ENCODE measurements at regions not wholly inside any gene's neighbourhood (a gene's known extent, or its start where the extent isn't known, plus 50 kb on each side); places are given as distances from the start of the nearest gene placed in this dataset.

DNA sequence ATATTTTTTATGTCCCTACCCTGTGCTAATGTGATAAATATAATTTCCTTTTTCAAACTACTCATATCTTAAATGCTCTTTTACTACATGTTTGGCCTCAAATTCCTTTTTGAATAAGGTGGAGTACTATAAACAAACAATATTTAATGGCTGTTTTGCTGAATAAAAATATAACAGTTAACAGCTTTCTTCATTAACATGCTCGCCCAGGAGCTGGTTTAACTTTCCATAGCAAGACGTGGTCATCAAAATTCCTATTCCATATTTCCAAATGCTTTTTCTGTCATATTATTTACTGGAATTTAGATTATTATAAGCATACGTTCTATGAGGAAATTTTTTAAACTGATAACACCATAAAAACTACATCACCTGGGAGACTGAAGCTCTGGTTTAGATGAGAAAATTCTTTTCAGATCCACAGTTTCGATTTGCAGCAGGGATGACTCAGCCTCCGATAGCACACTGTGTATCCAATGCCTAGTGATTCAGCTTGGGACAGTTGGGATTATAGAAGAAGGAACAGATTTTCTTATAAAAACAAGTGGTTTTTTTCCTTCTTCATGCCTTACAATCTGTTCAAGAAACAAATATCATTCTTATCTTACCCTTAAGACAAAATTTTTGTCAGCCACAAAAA lies 129.1 kb downstream of the FBXO8 start:
- no peak overlapping the region for H3K4me3 ChIP-seq
- no peak overlapping the region for H3K27ac ChIP-seq
- ATAC-seq (ENCODE audit: low FRiP score in 2 of 2) (peak in 1 of 2 donors; percentile 69), DNase-seq (no peak)
- 63 to 75% methylated on average over 5 of the region's 5 CpGs for WGBS, 2 donors
- no peaks in the 10 kb centered on the region for H3K27me3 ChIP-seq
- H3K9me3 ChIP-seq, result no peaks in the 10 kb centered on the region
- no peaks in the 10 kb centered on the region for H3K36me3 ChIP-seq
- H3K4me1 ChIP-seq, result no peaks in the 10 kb centered on the region
- no peak for TF ChIP-seq POLR2A (IDR thresholded peaks at IDR 0.05)
- TF ChIP-seq EP300 (IDR thresholded peaks at IDR 0.05), result no peak
- no peak for TF ChIP-seq POLR2AphosphoS5 (IDR thresholded peaks at IDR 0.05)
- no peak for TF ChIP-seq CTCF (IDR thresholded peaks at IDR 0.05)

DNA sequence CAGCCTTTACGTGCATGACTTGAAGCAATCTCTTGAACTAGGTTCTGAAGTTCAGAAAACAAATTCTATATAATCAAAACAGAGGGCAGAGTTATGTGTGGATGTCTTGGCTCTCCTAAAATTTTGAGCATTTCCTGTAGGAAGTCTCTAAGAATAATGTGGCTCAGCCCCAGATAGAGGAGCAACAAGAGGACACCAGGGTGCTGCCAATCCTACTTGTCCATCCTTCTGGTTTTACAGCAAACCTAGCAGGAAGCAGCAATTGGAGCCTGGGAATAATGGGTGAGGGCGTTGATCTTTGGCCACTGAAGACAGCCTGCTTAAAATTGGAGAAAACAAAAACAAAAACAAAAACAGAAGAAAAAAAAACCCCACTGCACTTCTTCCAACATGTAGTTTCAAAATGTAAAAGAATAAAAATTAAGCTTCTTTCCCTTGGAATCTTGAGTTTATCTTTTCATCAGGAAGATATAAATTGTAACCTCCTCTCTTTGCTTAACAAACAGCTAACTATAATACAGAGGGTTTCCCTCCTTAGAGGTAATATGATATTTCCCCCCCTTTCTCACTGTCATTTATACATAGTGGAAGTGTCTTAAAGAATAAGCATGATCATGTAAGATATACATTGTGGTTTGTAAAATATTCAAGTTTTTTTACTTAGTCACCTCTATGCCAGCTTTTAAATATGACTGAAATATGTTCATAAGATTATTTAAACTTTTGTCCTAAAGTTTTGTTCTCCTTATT lies 130.6 kb downstream of the FBXO8 start:
- Histone ChIP-seq H3K27me3 (no peaks in the 10 kb centered on the region), H3K4me3 (no peak overlapping the region), H3K36me3 (no peaks in the 10 kb centered on the region), H3K4me1 (no peaks in the 10 kb centered on the region), H3K27ac (no peak overlapping the region), H3K9me3 (no peaks in the 10 kb centered on the region)
- ATAC-seq (ENCODE audit: low FRiP score in 2 of 2) (no peak), DNase-seq (no peak)
- no peak for TF ChIP-seq CTCF (IDR thresholded peaks at IDR 0.05)
- TF ChIP-seq POLR2A (IDR thresholded peaks at IDR 0.05), result no peak
- no peak for TF ChIP-seq EP300 (IDR thresholded peaks at IDR 0.05)
- TF ChIP-seq POLR2AphosphoS5 (IDR thresholded peaks at IDR 0.05), result no peak
- 44 to 59% methylated on average over 2 of the region's 2 CpGs for WGBS, 2 donors

DNA sequence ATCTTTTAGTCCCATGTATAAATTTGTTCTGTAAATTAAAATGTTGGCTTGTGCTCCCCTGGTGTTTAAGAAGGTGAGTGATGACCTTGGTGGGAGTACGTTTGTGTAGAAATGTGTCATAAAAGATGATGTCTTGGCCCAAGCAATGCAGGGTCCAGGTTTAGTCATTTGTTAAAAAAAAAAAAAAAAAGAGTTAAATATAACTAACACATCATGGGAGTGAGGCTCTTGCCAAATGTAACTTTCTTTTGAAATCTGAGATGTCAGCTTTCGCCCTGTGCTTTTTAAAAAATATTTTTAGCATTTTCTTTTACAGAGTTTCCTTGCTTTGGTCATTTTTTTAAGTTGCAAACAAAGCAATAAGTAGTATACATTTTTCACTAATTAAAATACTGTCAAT lies 135.6 kb downstream of the FBXO8 start:
- Histone ChIP-seq H3K27ac (no peak overlapping the region), H3K9me3 (no peaks in the 10 kb centered on the region), H3K4me1 (no peaks in the 10 kb centered on the region), H3K4me3 (no peak overlapping the region), H3K27me3 (no peaks in the 10 kb centered on the region), H3K36me3 (no peaks in the 10 kb centered on the region)
- ATAC-seq (ENCODE audit: low FRiP score in 2 of 2) (no peak), DNase-seq (no peak)
- TF ChIP-seq EP300 (IDR thresholded peaks at IDR 0.05) (no peak), CTCF (IDR thresholded peaks at IDR 0.05) (no peak), POLR2AphosphoS5 (IDR thresholded peaks at IDR 0.05) (no peak), POLR2A (IDR thresholded peaks at IDR 0.05) (no peak)
- 70 to 83% methylated on average over 2 of the region's 2 CpGs for WGBS, 2 donors

- ATAC-seq (ENCODE audit: low FRiP score in 2 of 2), result no peak
- no peaks in the 10 kb centered on the region for H3K27me3 ChIP-seq
- TF ChIP-seq POLR2AphosphoS5 (IDR thresholded peaks at IDR 0.05) (no peak), POLR2A (IDR thresholded peaks at IDR 0.05) (no peak), EP300 (IDR thresholded peaks at IDR 0.05) (no peak), CTCF (IDR thresholded peaks at IDR 0.05) (no peak)
- H3K36me3 ChIP-seq, result no peaks in the 10 kb centered on the region
- no peaks in the 10 kb centered on the region for H3K4me1 ChIP-seq
- DNase-seq, result no peak
- H3K9me3 ChIP-seq, result no peaks in the 10 kb centered on the region
- no peak overlapping the region for H3K4me3 ChIP-seq
- H3K27ac ChIP-seq, result no peak overlapping the region
These were observed 139.4 kb downstream of the FBXO8 start for GRCh38 chr4:174144106-174144505.

DNA sequence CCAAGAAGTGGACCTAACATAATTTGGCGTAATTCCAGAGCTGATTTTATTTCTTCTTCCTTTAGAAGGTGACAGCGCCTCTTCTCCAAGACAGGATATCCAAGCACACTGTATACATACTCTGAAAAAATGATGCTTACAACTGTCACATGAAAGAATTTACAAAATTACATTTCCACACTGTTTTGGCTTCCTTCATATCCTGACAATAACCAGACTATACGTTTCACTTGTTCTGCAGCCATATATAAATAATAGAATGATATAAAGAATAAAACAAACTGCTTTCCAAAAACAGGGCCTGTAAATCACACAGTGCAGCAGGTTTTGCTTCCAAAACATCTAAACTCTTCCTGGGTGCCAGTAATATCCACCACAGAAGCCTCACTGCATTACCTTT lies 141.6 kb downstream of the FBXO8 start:
- ATAC-seq (ENCODE audit: low FRiP score in 2 of 2), result no peak
- DNase-seq, result no peak
- WGBS, 2 donors, result 58 to 72% methylated on average over 3 of the region's 3 CpGs
- Histone ChIP-seq H3K27ac (no peak overlapping the region), H3K4me3 (no peak overlapping the region), H3K4me1 (no peaks in the 10 kb centered on the region), H3K27me3 (no peaks in the 10 kb centered on the region), H3K9me3 (no peaks in the 10 kb centered on the region), H3K36me3 (no peaks in the 10 kb centered on the region)
- TF ChIP-seq POLR2AphosphoS5 (IDR thresholded peaks at IDR 0.05), result no peak
- no peak for TF ChIP-seq CTCF (IDR thresholded peaks at IDR 0.05)
- no peak for TF ChIP-seq POLR2A (IDR thresholded peaks at IDR 0.05)
- TF ChIP-seq EP300 (IDR thresholded peaks at IDR 0.05), result no peak
